Omental fat pad (tissue), 3 donors: ENCODE measurements at regions not wholly inside any gene's neighbourhood (a gene's known extent, or its start where the extent isn't known, plus 50 kb on each side); places are given as distances from the start of the nearest gene placed in this dataset.
"Not testable (repeated sequence)": the region's sequence is repeated elsewhere in the genome, so short reads cannot be mapped to it uniquely, and the experiment has no call there.

ENCODE experiments used
- ATAC-seq: fragments of 150-250 bp; one replicate; pipeline ENCODE4 v1.9.1; 2016; ENCODE audit warnings: mild to moderate bottlenecking, moderate library complexity; ENCODE audit not compliant: low FRiP score
- DNase-seq: peaks from one replicate; pipeline ENCODE4 v3.0.0-alpha.2; 2019; ENCODE audit warnings: low spot score
- CTCF ChIP-seq, 3 donors: fragments of 450-650 bp; IDR thresholded peaks; one replicate each; pipeline ENCODE4 v1.5.1; 2016 to 2017; ENCODE audit warnings: antibody characterized with exemption in 3 of 3, mild to moderate bottlenecking in 3 of 3, moderate library complexity in 2 of 3

DNA sequence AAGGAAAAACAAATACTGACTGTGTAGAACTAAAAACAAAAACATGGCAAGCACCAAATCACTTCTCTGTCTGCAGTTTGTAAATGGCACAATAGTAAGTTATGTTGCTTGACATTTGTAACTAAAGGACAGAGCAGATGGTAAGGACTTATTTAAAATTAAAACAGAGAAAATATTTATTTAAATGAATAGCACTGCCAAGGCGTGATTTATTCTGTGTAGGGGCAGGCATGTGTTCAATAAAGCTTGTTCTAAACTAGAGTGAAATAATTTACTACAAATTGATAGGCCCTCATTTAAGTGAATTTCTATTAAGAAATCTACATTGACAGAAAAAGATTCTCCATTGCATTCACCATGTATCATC lies 231.5 kb downstream of the CYLC2 start:
- TF ChIP-seq CTCF (IDR thresholded peaks at IDR 0.05), result no peak
- no peak for ATAC-seq

GRCh38 chr9:103237571-103238109 lies 242.5 kb downstream of the CYLC2 start:
- ATAC-seq, DNase-seq: not testable (repeated sequence)

More for the DNA sequence above, 231.5 kb downstream of the CYLC2 start:
- no peak for DNase-seq

GRCh38 chr9:103242025-103242424 lies 246.9 kb downstream of the CYLC2 start:
- no peak for TF ChIP-seq CTCF (IDR thresholded peaks at IDR 0.05)

DNA sequence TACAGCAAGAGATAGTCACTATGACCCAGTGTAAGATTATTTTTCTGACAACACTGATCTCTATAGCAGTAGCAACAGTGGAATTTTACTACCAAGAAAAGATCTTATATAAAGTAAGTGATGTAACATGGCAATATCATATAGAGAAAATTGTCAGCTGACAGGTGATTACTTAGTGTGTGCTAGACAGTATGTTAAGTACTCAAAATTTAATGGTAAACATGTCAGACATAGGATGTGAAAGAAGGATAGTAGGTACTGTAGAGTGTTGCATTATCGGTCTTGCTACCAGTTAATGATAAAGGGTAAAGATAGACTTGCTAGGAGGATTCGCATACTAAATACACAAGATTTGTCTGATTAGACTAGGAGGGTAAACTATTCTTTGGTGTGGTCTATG lies 247.4 kb downstream of the CYLC2 start:
- DNase-seq, result no peak
- TF ChIP-seq CTCF (IDR thresholded peaks at IDR 0.05), result no peak
- no peak for ATAC-seq

More at GRCh38 chr9:103242025-103242424, 246.9 kb downstream of the CYLC2 start:
- no peak for ATAC-seq
- no peak for DNase-seq

- no peak for TF ChIP-seq CTCF (IDR thresholded peaks at IDR 0.05)
- ATAC-seq, result no peak
- DNase-seq, result no peak
Observed at GRCh38 chr9:103243553-103243952, 248.4 kb downstream of the CYLC2 start.

- no peak for DNase-seq
- no peak for ATAC-seq
Observed at GRCh38 chr9:103245369-103245768, 250.2 kb downstream of the CYLC2 start.

DNA sequence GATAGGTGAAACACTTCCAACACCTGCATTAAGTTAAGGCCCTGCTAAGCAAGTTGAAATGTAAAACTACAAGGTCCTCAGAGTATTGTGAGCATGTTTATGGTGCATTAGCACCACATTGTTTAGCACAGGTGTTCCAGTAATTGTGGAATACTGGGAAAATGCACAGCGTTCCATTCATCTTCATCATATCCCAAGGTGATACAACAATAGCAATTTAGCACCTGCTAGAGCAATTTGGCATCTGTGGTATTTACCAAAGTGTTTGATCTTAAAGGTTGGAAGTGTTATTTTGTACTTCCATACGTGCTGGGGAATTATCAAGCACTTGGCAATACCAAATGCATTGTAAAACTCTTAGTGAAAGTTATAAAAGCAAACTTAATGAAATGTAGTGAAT lies 266.8 kb downstream of the CYLC2 start:
- TF ChIP-seq CTCF (IDR thresholded peaks at IDR 0.05), result no peak
- no peak for ATAC-seq
- DNase-seq, result no peak

More at GRCh38 chr9:103245369-103245768, 250.2 kb downstream of the CYLC2 start:
- TF ChIP-seq CTCF (IDR thresholded peaks at IDR 0.05), result no peak

GRCh38 chr9:103266064-103266463 lies 270.9 kb downstream of the CYLC2 start:
- ATAC-seq, result no peak
- no peak for TF ChIP-seq CTCF (IDR thresholded peaks at IDR 0.05)
- DNase-seq, result no peak
